Keratinocyte (primary cell): ENCODE measurements at regions not wholly inside any gene's neighbourhood (a gene's known extent, or its start where the extent isn't known, plus 50 kb on each side); places are given as distances from the start of the nearest gene placed in this dataset.

ENCODE experiments used
- DNase-seq: peaks from one replicate; pipeline ENCODE4 v3.0.0-alpha.2; 2011; ENCODE audit warnings: low read depth, missing footprints, low spot score
- FAIRE-seq: peaks from 2 replicates; lab custom pipeline; 2011; peaks lifted over from hg19 to GRCh38; lab: Jason Lieb, UNC
- H2AFZ ChIP-seq: 2 replicates; pipeline ENCODE4 v1.6.0; 2012; ENCODE audit warnings: low read length, control low read depth, inconsistent platforms; ENCODE audit not compliant: control insufficient read depth
- H3K27ac ChIP-seq: 2 replicates; pipeline ENCODE4 v1.5.1; 2011; ENCODE audit warnings: low read length; ENCODE audit not compliant: control insufficient read depth, insufficient read depth
- H3K27me3 ChIP-seq: 3 replicates; pipeline ENCODE4 v1.6.0; 2011; ENCODE audit warnings: low read length; ENCODE audit not compliant: control insufficient read depth, insufficient read depth; ENCODE audit errors: extremely low read depth
- H3K36me3 ChIP-seq, 2 experiments: 2 replicates in 1 of 2; 3 replicates in 1 of 2; pipeline ENCODE4 v1.5.1; 2011; ENCODE audit warnings: low read length in 2 of 2, mild to moderate bottlenecking in 1 of 2; ENCODE audit not compliant: control insufficient read depth in 2 of 2, insufficient read depth in 2 of 2; ENCODE audit errors: extremely low read depth in 1 of 2
- H3K4me1 ChIP-seq: 3 replicates; pipeline ENCODE4 v1.5.1; 2011; ENCODE audit warnings: low read length; ENCODE audit not compliant: control insufficient read depth, insufficient read depth; ENCODE audit errors: extremely low read depth
- H3K4me2 ChIP-seq: 3 replicates; pipeline ENCODE4 v1.6.0; 2011; ENCODE audit warnings: low read depth, low read length; ENCODE audit not compliant: control insufficient read depth, insufficient read depth; ENCODE audit errors: extremely low read depth
- H3K4me3 ChIP-seq, 3 experiments: fragments of 200-600 bp in 1 of 3; sonication (generic) in 1 of 3; 2 replicates in 2 of 3; 3 replicates in 1 of 3; pipeline ENCODE4 v1.5.1; 2011 to 2016; ENCODE audit warnings: low read length in 3 of 3, mild to moderate bottlenecking in 3 of 3, control low read depth in 2 of 3, inconsistent platforms in 1 of 3, low read depth in 1 of 3, mixed read lengths in 1 of 3, mixed run types in 1 of 3, moderate library complexity in 1 of 3; ENCODE audit not compliant: control insufficient read depth in 2 of 3, insufficient read depth in 2 of 3; ENCODE audit errors: extremely low read depth in 1 of 3
- H3K79me2 ChIP-seq: 2 replicates; pipeline ENCODE4 v1.6.0; 2012; ENCODE audit warnings: low read length; ENCODE audit not compliant: control insufficient read depth, insufficient read depth
- H3K9ac ChIP-seq: 3 replicates; pipeline ENCODE4 v1.6.0; 2011; ENCODE audit warnings: low read length; ENCODE audit not compliant: control insufficient read depth, insufficient read depth; ENCODE audit errors: extremely low read depth
- H3K9me1 ChIP-seq: 3 replicates; pipeline ENCODE4 v1.6.0; 2011; ENCODE audit warnings: low read length; ENCODE audit not compliant: control insufficient read depth, insufficient read depth; ENCODE audit errors: extremely low read depth
- H3K9me3 ChIP-seq: 2 replicates; pipeline ENCODE4 v1.5.1; 2012; ENCODE audit warnings: low read depth, low read length; ENCODE audit not compliant: control insufficient read depth
- H4K20me1 ChIP-seq: 3 replicates; pipeline ENCODE4 v1.6.0; 2011; ENCODE audit warnings: low read length; ENCODE audit not compliant: control insufficient read depth, insufficient read depth; ENCODE audit errors: extremely low read depth
- EZH2 ChIP-seq: IDR thresholded peaks from one replicate; pipeline ENCODE4 v1.6.1; 2012; ENCODE audit warnings: inconsistent platforms, mild to moderate bottlenecking, low read length, moderate library complexity
- dilution Hi-C: fragments of 300-500 bp; cut with MboI; formaldehyde crosslinking; loops from one replicate; pipeline ENCODE4 v1.7.0; 2020; ENCODE audit warnings: low sequenced_read_pairs; ENCODE audit not compliant: extremely low pct_ligation_motif_present
- TF ChIP-seq, protein P1 (sequence below), 3 experiments: IDR thresholded peaks in 1 of 3; conservative IDR thresholded peaks in 1 of 3; optimal IDR thresholded peaks in 1 of 3; 2 replicates in 2 of 3; 3 replicates in 1 of 3; pipeline versions ENCODE3 to v1.5.1; 2011; ENCODE audit warnings: low read length in 3 of 3, mild to moderate bottlenecking in 3 of 3, moderate library complexity in 2 of 3, control low read depth in 1 of 3, inconsistent platforms in 1 of 3; ENCODE audit not compliant: insufficient read depth in 2 of 3; ENCODE audit errors: extremely low read depth in 1 of 3

DNA sequence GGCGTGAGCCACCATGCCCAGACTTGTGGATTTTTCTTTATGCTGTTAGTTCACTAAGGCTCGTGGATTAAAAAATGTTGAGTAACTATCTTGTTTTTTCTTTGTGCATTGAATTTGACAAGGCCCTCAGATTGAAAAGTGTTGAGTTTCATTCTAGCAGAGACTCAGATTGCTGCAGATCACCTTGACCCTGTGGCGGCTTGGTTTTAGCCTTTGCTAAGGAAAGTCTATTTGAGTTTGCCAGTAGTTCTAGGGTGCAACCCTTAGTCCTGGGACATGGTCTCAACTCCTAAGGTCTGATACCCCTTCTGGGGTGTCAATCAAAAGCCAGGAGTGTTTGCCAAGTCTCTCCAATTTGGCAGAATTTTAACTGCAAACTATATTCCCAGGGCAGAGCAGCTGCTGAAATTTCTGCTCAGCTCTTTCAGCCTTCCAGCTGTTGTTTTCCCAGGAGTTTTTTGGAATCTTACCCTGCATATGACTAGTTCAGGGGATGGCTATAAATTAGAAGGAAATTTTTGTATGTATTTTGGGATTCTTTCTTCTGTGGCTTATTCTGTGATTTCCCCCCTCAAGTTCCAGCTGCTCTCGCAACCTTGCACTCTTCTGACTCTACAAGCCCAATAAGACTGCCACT lies 84.3 kb upstream of the HAND1 start:
- Histone ChIP-seq H3K27me3 (no peaks in the 10 kb centered on the region), H3K4me2 (no peak overlapping the region), H3K9me1 (no peaks in the 10 kb centered on the region), H3K27ac (no peak overlapping the region), H2AFZ (no peak overlapping the region), H3K9ac (no peak overlapping the region), H4K20me1 (no peaks in the 10 kb centered on the region), H3K36me3 (no peaks in the 10 kb centered on the region), H3K4me1 (no peaks in the 10 kb centered on the region), H3K79me2 (no peaks in the 10 kb centered on the region), H3K9me3 (no peaks in the 10 kb centered on the region), H3K4me3 (no peak overlapping the region)
- DNase-seq (no peak), FAIRE-seq (no peak)
- dilution Hi-C loops = no loop called here
- TF ChIP-seq EZH2 = no peak
- TF ChIP-seq, protein P1, sequence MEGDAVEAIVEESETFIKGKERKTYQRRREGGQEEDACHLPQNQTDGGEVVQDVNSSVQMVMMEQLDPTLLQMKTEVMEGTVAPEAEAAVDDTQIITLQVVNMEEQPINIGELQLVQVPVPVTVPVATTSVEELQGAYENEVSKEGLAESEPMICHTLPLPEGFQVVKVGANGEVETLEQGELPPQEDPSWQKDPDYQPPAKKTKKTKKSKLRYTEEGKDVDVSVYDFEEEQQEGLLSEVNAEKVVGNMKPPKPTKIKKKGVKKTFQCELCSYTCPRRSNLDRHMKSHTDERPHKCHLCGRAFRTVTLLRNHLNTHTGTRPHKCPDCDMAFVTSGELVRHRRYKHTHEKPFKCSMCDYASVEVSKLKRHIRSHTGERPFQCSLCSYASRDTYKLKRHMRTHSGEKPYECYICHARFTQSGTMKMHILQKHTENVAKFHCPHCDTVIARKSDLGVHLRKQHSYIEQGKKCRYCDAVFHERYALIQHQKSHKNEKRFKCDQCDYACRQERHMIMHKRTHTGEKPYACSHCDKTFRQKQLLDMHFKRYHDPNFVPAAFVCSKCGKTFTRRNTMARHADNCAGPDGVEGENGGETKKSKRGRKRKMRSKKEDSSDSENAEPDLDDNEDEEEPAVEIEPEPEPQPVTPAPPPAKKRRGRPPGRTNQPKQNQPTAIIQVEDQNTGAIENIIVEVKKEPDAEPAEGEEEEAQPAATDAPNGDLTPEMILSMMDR (optimal IDR thresholded peaks at IDR 0.05 in 1 of 3, IDR thresholded peaks at IDR 0.05 in 1 of 3, conservative IDR thresholded peaks at IDR 0.05 in 1 of 3; ENCODE audit: extremely low read depth in 1 of 3, insufficient read depth in 2 of 3, low read length in 3 of 3) = no peak

DNA sequence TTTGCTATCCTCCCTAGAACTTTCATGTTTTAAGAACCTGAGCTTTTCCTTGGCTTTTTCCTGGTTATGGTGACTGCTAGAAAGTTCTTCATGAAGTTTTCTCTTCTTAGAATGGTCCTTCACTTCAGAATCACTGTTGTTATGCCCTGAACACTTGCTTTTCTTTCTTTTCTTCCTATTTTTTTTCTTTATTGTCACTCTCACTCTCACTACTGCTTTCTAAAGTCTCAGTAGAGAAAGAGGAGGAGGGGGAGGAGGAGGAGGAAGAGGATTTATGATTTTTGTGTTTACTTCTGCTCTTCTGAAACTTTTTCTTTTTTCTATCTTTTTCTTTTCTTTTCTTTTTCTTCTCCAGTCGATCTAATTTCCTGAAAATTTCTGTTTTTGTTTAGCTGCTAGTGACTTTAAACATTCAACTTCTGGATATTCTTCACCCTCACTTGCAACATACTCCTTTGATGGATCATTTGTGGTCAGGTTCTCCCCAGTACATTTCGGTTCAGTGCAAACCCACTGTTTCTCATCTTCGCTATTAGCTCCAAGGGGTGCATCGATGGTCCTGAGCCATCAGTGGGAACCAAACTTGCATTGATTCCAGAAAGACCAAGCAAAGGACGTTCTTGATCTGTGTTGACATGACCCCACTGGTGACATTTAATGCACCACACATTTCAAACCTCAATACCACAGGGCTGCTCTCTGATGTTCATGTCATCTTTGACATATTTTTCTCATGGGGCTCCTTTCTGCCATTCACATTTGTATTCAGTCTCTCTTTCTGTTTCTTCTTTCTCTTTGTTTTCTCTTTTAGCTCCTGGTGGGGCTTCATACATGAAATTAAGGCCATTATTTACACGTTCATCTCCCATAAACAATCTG lies 81.6 kb upstream of the HAND1 start:
- no peaks in the 10 kb centered on the region for H3K36me3 ChIP-seq
- H3K27me3 ChIP-seq = no peaks in the 10 kb centered on the region
- H3K9me1 ChIP-seq = no peaks in the 10 kb centered on the region
- no peaks in the 10 kb centered on the region for H3K9me3 ChIP-seq
- no peaks in the 10 kb centered on the region for H3K79me2 ChIP-seq
- no peak overlapping the region for H3K9ac ChIP-seq
- H3K4me1 ChIP-seq = no peaks in the 10 kb centered on the region
- no peak overlapping the region for H3K4me2 ChIP-seq
- DNase-seq (no peak), FAIRE-seq (no peak)
- dilution Hi-C loops = no loop called here
- H4K20me1 ChIP-seq = no peaks in the 10 kb centered on the region
- no peak overlapping the region for H3K4me3 ChIP-seq
- no peak overlapping the region for H3K27ac ChIP-seq
- H2AFZ ChIP-seq = no peak overlapping the region
- TF ChIP-seq, protein P1 (optimal IDR thresholded peaks at IDR 0.05 in 1 of 3, IDR thresholded peaks at IDR 0.05 in 1 of 3, conservative IDR thresholded peaks at IDR 0.05 in 1 of 3; ENCODE audit: extremely low read depth in 1 of 3, insufficient read depth in 2 of 3, low read length in 3 of 3) = no peak
- TF ChIP-seq EZH2 = no peak
